Cardiac muscle cell (in vitro differentiated cells and primary cell): ENCODE measurements at regions not wholly inside any gene's neighbourhood (a gene's known extent, or its start where the extent isn't known, plus 50 kb on each side); places are given as distances from the start of the nearest gene placed in this dataset.

Experiments used
- DNase-seq, 2 donors: peaks; one replicate each; pipeline versions ENCODE4 v3.0.0 to v3.0.0-alpha.2; 2010 to 2017; ENCODE audit warnings: low read depth in 1 of 2, low spot score in 1 of 2
- H3K27ac ChIP-seq: fragments of 200-600 bp; sonication (generic); 2 replicates; pipeline ENCODE4 v1.5.1; 2016
- H3K27me3 ChIP-seq: fragments of 200-600 bp; sonication (generic); 2 replicates; pipeline ENCODE4 v1.6.0; 2016; ENCODE audit warnings: control low read depth
- H3K36me3 ChIP-seq: fragments of 200-600 bp; sonication (generic); 2 replicates; pipeline ENCODE4 v1.5.1; 2016; ENCODE audit warnings: control low read depth
- H3K4me1 ChIP-seq: fragments of 200-600 bp; sonication (generic); 2 replicates; pipeline ENCODE4 v1.8.1; 2017; ENCODE audit warnings: low read depth, mild to moderate bottlenecking, mixed run types
- H3K4me3 ChIP-seq: fragments of 200-600 bp; sonication (generic); 2 replicates; pipeline ENCODE4 v1.5.1; 2016; ENCODE audit warnings: mild to moderate bottlenecking
- H3K9me3 ChIP-seq: fragments of 200-600 bp; sonication (generic); 2 replicates; pipeline ENCODE4 v1.5.1; 2017; ENCODE audit warnings: low read depth, mild to moderate bottlenecking, control low read depth
- CTCF ChIP-seq: IDR thresholded peaks from 2 replicates; pipeline ENCODE4 v1.5.1; 2012; ENCODE audit warnings: low read depth, mild to moderate bottlenecking, low read length

GRCh38 chr5:109917154-109917546 is 227.4 kb downstream of the MAN2A1 start:
- peaks cover 5% of the 10 kb centered on the region for H3K4me1 ChIP-seq
- H3K36me3 ChIP-seq, result no peaks in the 10 kb centered on the region
- H3K4me3 ChIP-seq, result no peak overlapping the region
- DNase-seq, result no peak
- no peak for TF ChIP-seq CTCF
- peaks cover 55% of the 10 kb centered on the region for H3K27me3 ChIP-seq
- H3K27ac ChIP-seq, result no peak overlapping the region
- H3K9me3 ChIP-seq, result no peaks in the 10 kb centered on the region

- H3K4me1 ChIP-seq, result peaks cover 5% of the 10 kb centered on the region
- no peak for DNase-seq
- no peaks in the 10 kb centered on the region for H3K36me3 ChIP-seq
- TF ChIP-seq CTCF, result no peak
- no peak overlapping the region for H3K27ac ChIP-seq
- H3K9me3 ChIP-seq, result no peaks in the 10 kb centered on the region
- H3K4me3 ChIP-seq, result no peak overlapping the region
- H3K27me3 ChIP-seq, result peaks cover 47% of the 10 kb centered on the region
These were observed 228.2 kb downstream of the MAN2A1 start for GRCh38 chr5:109917966-109918365.

- no peak for DNase-seq
- no peak for TF ChIP-seq CTCF
These were observed 231.0 kb downstream of the MAN2A1 start for GRCh38 chr5:109920736-109921135.

GRCh38 chr5:109921735-109922380 is 232.1 kb downstream of the MAN2A1 start:
- DNase-seq, result peak in 1 of 2 donors; percentile 83
- no peaks in the 10 kb centered on the region for H3K36me3 ChIP-seq
- TF ChIP-seq CTCF, result no peak

More at GRCh38 chr5:109920736-109921135, 231.0 kb downstream of the MAN2A1 start:
- Histone ChIP-seq H3K36me3 (no peaks in the 10 kb centered on the region), H3K9me3 (no peaks in the 10 kb centered on the region), H3K27me3 (peaks cover 50% of the 10 kb centered on the region), H3K4me3 (no peak overlapping the region), H3K4me1 (peaks cover 5% of the 10 kb centered on the region), H3K27ac (no peak overlapping the region)

GRCh38 chr5:109922381-109922995 is 232.8 kb downstream of the MAN2A1 start:
- H3K36me3 ChIP-seq, result no peaks in the 10 kb centered on the region
- peaks cover 5% of the 10 kb centered on the region for H3K4me1 ChIP-seq
- H3K9me3 ChIP-seq, result no peaks in the 10 kb centered on the region
- TF ChIP-seq CTCF, result no peak
- no peak overlapping the region for H3K4me3 ChIP-seq
- H3K27ac ChIP-seq, result no peak overlapping the region
- DNase-seq, result no peak
- H3K27me3 ChIP-seq, result peaks cover 66% of the 10 kb centered on the region

More at GRCh38 chr5:109921735-109922380, 232.1 kb downstream of the MAN2A1 start:
- no peaks in the 10 kb centered on the region for H3K9me3 ChIP-seq
- H3K4me1 ChIP-seq, result peaks cover 5% of the 10 kb centered on the region
- H3K27ac ChIP-seq, result no peak overlapping the region
- H3K4me3 ChIP-seq, result no peak overlapping the region
- H3K27me3 ChIP-seq, result peaks cover 61% of the 10 kb centered on the region
